ENCODE measurements at regions not wholly inside any gene's neighbourhood (a gene's known extent, or its start where the extent isn't known, plus 50 kb on each side); places are given as distances from the start of the nearest gene placed in this dataset.

DNA sequence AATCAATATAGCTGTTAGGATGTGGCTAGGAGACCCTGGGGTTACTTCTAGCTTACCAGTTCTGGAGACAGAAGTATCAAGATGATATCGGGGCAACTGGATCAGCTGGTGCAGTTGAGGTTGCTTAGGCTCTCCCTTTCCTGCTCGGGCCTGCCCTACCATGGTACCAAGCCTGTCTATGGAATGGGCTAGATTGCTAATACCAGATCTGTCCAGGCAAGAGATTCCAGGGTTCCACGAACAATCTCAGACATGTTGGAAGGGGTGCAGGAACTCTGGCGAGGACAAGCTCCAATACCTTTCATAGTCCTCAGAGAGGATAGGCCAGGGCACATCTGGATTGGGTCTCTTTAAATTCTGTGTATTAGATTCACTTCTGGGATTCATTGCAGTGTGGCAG lies 53.8 kb downstream of the ADM start:
- H3K4me3 ChIP-seq (ENCODE audit: low read length), result no peak overlapping the region
- DNase-seq (ENCODE audit: low read depth, low spot score), result no peak

DNA sequence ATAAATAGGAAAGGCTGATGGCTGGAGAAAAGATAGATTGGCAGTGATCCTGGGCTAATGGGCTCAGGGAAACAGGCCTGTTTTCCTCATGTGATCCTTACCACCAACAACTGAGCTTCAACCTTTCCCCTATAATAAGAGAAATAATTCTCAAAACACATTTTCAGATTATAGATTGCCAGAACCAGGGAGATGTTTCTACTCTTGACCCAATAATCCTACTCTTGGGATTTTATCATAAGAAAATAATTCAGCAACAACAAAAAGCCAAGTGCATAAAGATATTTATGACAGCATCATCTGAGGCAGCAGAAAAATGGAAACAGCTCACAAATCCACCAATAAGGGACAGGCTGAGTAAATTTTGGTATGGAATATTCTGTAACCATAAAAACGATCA lies 54.3 kb downstream of the ADM start:
- H3K4me3 ChIP-seq (ENCODE audit: low read length), result no peak overlapping the region
- DNase-seq (ENCODE audit: low read depth, low spot score), result no peak

DNA sequence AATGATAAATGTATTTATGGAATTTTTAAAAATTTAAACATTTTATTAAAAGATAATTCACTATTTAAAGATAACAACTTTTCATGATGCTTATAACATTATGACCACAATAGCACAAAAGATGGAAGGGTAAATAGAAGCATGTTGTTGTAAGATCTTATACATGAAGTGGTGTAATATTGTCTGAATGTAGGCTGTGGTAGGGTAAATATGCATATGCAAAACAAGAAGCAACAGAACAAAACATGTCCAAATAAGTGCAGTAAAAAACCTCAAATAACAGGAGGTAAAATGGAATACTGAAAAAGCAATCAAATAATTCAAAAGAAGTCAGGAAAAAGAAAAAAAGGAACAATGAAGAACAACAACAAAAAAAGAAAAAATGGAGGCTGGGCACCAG lies 56.0 kb downstream of the ADM start:
- no peak for DNase-seq (ENCODE audit: low read depth, low spot score)
- no peak overlapping the region for H3K4me3 ChIP-seq (ENCODE audit: low read length)

DNA sequence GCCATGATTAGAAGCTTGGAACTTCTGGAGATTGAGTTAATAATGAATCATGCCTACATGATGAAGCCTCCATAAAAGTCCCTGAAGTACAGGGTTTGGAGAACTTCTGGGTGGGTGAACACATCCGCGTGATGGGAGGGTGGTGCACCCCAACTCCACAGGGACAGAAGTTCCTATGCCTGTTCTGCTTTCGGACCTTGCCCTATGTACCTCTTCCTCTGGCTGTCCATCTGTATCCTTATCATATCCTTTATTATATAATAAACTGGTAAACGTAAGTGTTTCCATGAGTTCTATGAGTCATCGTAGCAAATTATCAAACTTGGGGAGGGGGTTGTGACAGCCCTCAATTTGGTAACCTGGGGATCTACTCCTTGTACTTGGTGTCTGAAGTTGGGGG lies 60.2 kb downstream of the ADM start:
- DNase-seq (ENCODE audit: low read depth, low spot score), result no peak
- H3K4me3 ChIP-seq (ENCODE audit: low read length), result no peak overlapping the region

DNA sequence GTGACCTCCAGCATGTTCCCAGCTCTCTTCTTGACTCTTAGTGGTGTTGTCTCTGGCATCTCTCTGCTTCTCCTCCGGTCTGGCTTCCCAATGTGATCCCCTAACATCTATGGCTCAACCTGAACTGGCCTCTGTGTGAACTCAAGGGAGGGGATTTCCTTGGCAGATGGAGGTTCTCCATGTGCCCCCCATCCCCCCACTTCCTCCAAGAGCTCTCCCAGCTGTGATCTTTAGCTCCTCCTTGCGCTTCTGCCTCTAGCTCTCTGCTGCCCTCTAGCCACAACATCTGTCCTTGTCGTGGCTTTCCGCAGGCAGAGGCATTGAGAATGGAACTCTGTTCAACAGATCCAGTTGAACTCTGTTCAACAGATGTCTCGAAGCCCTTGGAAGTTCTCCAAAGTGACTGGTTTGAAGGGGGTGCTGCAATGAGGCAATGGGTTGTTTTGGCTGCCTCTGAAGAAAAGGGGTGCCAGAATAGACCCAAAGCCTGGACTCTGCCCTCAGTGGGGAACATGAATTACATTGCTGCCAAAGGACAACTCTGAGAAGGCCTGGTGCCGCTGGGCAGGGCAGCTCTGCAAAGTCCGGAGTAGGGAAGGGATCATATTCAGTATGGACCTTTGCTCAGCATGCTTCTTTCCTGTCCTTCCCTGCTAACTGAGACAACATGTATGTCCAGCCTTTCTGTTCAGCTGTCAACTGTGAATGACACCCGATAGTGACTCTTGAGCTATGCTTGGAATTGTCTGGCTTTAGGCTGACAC lies 61.9 kb downstream of the ADM start:
- DNase-seq (ENCODE audit: low read depth, low spot score), result peak; percentile 91
- peak overlapping the region; percentile 7; the same call in 1 of the 2 replicates for H3K4me3 ChIP-seq (ENCODE audit: low read length)

DNA sequence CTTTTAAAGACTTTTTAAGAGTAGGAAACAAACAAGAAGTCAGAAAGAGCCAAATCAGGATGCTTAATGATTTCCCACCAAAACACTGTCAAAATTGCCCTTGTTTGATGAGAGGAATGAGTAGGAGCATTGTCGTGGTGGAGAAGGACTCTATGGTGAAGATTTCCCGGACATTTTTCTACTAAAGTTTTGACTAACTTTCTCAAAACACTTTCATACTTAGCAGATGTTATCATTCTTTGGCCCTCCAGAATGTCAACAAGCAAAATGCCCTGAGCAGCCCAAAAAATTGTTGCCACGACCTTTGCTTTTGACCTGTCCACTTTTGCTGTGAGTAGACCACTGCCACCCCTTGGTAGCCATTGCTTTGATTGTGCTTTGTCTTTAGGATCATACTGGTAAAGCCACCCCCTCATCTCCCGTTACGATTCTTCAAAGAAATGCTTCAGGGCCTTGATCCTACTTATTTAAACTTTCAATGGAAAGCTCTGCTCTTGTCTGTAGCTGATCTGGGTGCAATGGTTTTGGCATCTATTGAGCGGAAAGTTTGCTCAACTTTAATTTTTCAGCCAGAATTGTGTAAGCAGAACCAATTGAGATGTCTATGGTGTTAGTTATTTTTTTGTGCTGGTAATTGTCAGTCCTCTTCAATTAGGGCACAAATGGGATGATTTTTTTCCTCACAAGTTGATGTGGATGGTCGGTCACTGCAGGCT lies 67.2 kb downstream of the ADM start:
- no peak for DNase-seq (ENCODE audit: low read depth, low spot score)
- no peak overlapping the region for H3K4me3 ChIP-seq (ENCODE audit: low read length)

DNA sequence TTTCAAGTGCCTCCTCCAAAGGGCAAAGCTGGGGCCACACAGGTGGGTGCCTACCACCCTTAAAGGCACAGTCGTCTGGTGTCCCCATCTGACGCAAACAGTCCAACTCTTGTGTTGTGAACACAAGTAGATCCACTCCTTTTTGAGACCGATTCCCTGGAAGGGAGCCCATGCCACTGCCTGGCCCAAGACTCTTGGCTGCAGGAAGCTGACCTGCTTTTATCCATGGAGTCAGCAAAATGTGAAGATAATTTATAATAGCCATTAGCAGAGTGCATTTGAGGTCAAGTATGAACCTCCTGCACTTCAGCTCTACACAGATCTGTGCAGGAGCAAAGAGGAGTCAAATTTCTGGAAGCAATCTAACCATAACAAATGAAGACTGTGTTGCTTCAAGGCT lies 68.5 kb downstream of the ADM start:
- no peak overlapping the region for H3K4me3 ChIP-seq (ENCODE audit: low read length)
- DNase-seq (ENCODE audit: low read depth, low spot score), result no peak

DNA sequence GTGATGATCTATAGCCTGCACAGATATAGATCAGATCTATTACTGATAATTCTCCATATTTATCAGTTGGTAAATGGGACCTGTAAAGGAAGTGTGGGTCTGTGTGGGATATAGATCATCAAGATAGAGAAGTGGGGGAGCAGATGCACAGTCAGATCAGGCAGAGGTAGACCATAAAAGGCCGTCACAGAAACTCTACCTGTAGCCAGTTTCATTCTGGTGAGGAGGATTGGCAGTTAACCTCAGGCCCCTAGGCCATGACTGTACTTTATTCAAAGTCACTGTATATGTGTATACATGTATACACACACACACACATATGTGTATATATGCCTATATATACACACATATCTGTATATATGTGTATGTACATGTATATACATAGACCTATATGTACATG lies 69.1 kb downstream of the ADM start:
- no peak overlapping the region for H3K4me3 ChIP-seq (ENCODE audit: low read length)

DNA sequence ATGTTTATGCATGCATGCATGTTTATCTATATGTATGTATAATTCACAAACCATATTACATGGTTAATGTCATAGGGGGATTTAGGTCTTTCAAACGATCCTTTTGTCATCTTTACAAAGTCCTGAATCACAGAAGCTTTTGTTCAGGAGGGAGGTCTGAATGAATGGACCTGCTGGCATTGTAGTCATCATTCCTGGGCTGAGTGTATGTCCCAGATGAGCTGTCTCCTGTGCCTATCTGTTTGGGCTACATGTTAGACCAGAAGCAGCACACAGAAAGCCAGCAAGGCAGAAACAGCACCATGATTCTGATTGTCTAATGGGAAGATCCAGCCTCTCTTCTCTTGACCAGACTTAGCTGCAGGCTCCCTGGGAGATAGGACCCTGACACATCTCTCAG lies 69.5 kb downstream of the ADM start:
- H3K4me3 ChIP-seq (ENCODE audit: low read length), result no peak overlapping the region
- no peak for DNase-seq (ENCODE audit: low read depth, low spot score)

More for the DNA sequence above, 69.1 kb downstream of the ADM start:
- DNase-seq (ENCODE audit: low read depth, low spot score), result no peak

DNA sequence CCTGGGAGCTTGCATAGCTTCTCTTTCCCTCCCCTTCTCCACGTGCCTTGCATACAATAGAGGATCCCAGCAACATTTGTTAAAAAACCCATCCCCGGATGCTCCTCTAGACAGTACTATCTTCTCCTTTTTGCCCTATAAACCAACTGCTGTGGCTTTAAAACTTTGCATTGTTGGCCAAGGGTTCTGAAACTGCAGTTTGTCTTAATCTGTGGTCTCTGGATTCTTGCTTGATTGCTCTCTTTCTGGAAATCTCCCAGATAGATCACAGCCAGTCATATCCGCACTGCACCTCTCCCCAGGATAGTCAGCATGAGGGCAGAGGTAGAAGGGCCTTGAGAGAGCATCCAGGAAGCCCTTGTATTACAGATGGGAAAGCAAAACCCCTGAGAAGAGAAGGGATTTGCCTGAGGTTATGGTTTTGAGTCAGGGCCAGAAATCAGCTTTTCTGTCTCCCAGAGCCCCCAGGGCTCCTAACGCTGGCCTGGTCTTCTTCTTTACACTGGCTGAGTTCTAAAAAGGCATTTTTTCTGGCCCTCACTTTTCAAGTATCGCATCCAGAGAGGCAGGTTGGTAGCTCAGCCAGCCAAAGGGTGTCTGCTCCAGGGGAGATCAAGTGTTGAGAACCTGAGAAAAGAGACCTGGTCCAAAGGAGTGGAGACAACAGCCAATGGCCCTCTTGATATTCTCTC lies 70.6 kb downstream of the ADM start:
- H3K4me3 ChIP-seq (ENCODE audit: low read length), result no peak overlapping the region

DNA sequence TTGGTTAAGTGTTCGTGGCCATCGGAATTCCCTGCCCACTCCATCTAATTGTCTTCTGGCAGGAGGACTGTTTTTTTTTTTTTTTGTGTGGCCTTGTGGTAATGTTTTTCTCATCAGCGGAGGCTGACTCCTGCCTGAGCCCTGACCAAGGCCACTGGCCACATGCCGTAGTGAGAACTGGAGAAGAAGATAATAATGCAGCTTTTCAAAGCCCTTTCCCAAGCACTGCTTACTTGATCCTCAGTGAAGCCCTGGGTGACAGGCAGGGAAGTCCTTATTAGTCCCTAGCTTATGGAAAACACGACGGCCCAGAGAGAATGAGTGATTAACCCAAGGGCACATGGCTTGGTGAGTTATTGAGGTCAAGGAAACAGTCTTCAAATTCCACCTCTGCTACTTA lies 71.2 kb downstream of the ADM start:
- H3K4me3 ChIP-seq (ENCODE audit: low read length), result no peak overlapping the region
- DNase-seq (ENCODE audit: low read depth, low spot score), result no peak

More for the DNA sequence above, 70.6 kb downstream of the ADM start:
- DNase-seq (ENCODE audit: low read depth, low spot score), result no peak

DNA sequence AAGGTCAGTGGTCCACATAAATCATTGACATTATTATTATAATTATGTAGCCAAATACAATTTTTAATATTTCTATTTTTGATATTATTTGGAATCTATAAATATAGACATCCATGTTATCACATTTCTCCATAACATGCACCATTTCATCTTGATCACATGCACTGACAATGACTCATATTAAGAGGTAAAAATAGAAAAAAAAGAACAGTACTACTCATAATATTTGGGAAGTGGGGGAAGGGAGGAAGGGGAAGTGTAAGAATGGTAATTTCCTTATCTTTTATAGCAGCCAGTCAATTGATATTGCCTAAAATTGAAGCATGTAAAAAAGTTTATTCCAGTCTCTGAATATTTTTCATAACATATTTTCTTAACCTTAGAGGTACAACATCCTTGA lies 72.3 kb downstream of the ADM start:
- no peak overlapping the region for H3K4me3 ChIP-seq (ENCODE audit: low read length)
- no peak for DNase-seq (ENCODE audit: low read depth, low spot score)

DNA sequence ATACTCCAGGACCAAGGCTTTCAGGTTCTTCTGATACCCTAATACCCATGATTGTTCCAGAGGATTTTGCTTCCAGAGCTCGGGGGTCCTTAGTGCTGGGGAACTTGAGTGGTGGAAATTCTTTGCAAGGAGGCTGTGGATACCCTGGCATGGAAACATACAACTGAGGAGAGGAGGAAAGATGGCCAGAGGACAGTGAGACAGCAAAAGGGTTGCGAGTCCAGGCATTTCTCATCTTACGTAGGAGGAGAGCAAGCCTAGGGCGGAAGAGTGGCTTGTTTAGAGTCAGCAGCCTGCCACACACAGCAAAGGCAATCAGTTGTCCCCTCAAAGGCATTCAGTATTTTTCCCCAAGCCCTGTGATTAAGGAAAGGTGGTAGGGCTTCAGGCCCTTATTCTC lies 73.5 kb downstream of the ADM start:
- no peak overlapping the region for H3K4me3 ChIP-seq (ENCODE audit: low read length)
- no peak for DNase-seq (ENCODE audit: low read depth, low spot score)

DNA sequence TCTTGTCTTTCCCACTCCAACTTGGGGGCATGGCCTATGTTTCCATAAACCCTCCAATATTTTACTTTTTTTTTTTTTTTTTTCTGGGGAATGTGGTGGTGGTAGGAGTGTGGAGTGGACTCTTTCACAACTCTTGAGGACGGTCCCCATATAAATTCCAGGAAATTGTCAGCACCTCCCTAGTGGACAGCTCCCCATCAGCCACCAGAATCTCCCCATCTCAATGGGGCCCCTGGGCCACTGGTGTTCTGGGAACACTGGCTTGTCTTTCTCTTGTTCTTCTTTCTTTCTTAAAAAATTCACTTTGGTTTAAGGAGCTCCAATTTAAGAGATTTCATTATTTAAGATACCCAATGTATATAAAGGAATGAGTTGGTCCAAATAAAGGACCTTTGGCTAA lies 74.1 kb downstream of the ADM start:
- DNase-seq (ENCODE audit: low read depth, low spot score), result no peak
- no peak overlapping the region for H3K4me3 ChIP-seq (ENCODE audit: low read length)

DNA sequence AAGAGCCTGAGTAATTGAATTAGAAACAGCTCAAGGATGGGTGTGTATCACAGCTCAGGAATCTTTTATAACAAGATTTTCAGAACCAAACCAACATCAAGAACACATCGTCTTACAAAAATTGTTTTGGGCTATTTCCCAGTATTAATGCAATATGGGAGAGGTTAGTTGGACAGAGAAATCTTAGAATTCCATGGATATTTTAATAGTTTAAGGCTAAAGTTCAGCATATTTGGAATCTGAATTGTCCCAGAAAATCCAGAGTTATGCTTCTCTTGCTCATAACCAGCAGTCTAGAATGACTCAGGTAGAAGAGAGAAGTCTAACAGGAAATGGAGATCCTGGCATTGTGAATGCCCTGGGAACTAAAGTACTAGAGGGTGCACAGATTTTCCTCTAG lies 74.6 kb downstream of the ADM start:
- H3K4me3 ChIP-seq (ENCODE audit: low read length), result no peak overlapping the region
- DNase-seq (ENCODE audit: low read depth, low spot score), result no peak

DNA sequence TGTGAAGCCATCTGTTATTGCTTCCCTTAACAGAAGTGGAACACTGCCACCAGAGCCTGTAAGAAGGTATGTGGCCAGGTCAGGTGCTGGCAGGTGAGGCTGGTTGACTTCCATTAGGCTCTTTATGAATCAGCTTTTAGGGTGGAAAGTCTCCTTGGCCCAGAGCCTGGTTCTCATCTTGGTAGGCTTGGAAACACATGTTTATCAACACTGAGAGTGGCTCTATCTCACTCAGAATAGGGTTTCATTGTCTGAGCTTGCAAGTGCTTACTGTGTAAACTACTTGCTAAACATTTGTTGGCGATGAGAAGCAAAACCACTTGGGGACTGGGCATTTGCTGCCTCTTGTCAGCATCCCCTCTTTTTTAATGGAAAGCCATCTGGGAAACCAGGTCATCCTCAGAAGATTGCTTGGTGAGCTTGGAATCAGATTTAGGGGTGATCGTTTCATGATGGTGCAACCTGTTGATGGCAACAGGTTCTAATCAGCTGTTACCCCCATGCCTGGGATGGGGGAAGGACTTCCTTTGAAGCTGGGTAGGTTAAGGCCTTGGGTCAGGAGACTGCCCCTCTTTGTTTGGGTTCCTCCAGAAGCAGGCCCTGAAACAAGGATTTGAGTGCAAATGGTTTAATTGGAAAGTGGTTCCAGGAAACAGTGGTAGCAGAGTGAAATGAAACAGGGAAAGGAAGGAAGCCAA lies 75.0 kb upstream of the AMPD3 start:
- H3K4me3 ChIP-seq (ENCODE audit: low read length), result no peak overlapping the region
- no peak for DNase-seq (ENCODE audit: low read depth, low spot score)

DNA sequence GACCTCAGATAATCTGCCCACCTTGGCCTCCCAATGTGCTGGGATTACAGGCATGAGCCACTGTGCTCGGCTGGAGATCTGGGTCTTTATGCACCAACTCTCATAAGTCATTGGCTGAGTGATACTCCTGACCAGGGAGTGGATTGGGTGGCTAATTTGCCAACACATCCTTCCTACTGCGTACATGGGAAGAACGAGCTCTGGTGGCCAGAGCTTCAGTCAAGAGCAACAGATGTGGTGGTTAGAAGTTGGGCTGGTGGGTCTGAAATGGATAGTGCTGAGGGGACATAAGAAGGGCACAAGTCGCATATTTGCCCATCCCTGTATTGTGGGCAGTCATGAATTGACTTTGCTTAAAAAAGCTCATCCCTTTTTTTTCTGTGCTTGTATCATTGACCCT lies 74.1 kb upstream of the AMPD3 start:
- H3K4me3 ChIP-seq (ENCODE audit: low read length), result no peak overlapping the region
- DNase-seq (ENCODE audit: low read depth, low spot score), result no peak

DNA sequence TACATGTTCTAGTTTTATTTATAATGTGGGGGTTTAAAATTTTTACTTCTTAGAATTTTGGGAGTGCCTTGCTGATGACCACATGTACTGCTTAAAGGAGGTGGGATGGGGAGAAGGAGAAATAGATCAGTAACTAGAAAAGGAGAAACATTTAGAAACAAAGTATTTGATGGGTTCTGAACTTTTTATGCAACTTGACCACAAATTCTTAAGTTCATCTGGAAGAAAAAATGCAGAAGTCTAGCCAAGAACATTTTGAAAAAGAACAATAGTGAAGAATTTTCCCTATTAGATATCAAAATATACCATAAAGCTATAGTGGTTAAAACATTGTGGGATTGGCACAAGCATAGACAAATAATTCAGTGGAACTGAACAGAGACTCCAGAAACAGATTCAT lies 73.3 kb upstream of the AMPD3 start:
- no peak overlapping the region for H3K4me3 ChIP-seq (ENCODE audit: low read length)
- DNase-seq (ENCODE audit: low read depth, low spot score), result no peak

DNA sequence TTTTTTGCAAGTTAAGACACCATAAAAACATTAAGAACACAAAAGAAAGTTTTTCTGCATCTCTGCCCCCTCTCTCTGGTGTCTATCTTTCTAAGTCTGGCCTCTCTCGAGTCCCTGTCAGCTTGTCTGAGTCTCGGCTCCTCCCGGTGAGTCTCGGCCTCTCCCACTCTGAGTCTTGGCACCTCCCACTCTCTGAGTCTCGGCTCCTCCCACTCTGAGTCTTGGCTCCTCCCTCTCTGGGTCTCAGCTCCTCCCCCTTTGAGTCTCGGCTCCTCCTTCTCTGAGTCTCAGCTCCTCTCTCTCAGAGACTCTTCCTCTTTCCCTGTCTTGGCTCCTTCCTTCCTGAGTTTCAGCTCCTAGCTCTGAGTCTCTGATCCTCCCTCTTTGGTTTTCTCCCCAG lies 72.5 kb upstream of the AMPD3 start:
- no peak for DNase-seq (ENCODE audit: low read depth, low spot score)
- no peak overlapping the region for H3K4me3 ChIP-seq (ENCODE audit: low read length)

DNA sequence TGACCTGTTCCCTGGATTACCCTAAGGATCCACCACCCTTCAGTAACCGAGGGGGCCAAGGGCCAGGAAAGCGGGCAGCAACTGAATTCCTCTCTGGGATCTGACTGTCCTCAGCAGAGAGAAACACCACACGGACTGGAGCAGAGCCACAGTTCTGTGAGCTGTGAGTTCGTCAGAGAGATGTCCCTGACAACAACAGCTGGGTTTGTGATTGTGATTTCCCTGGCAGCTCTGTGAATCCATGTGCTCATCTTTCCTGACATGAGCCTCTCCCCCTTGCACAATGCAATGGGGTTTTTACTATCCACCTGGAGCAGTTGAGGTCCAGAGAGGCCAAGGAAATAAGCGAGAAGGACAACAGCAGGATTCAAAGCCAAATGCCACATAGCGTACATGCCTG lies 69.4 kb upstream of the AMPD3 start:
- DNase-seq (ENCODE audit: low read depth, low spot score), result no peak
- no peak overlapping the region for H3K4me3 ChIP-seq (ENCODE audit: low read length)

Data from Jurkat, Clone E6-1 (cell line).